ENCODE measurements at regions not wholly inside any gene's neighbourhood (a gene's known extent, or its start where the extent isn't known, plus 50 kb on each side); places are given as distances from the start of the nearest gene placed in this dataset.

GRCh38 chr17:36813957-36814563, 123.2 kb upstream of the LHX1 start:
- H3K4me3 ChIP-seq (ENCODE audit: control insufficient read depth, low read depth, low read length) = no peak overlapping the region
- no peak for TF ChIP-seq CTCF (conservative IDR thresholded peaks at IDR 0.05; ENCODE audit: control insufficient read depth, insufficient read depth, low read depth, low read length)
- no peak for DNase-seq (ENCODE audit: low read depth)

- H3K4me3 ChIP-seq (ENCODE audit: control insufficient read depth, low read depth, low read length) = no peak overlapping the region
- no peak for DNase-seq (ENCODE audit: low read depth)
- TF ChIP-seq CTCF (conservative IDR thresholded peaks at IDR 0.05; ENCODE audit: control insufficient read depth, insufficient read depth, low read depth, low read length) = no peak
Measured at GRCh38 chr17:36814958-36815357, 122.3 kb upstream of the LHX1 start.

DNA sequence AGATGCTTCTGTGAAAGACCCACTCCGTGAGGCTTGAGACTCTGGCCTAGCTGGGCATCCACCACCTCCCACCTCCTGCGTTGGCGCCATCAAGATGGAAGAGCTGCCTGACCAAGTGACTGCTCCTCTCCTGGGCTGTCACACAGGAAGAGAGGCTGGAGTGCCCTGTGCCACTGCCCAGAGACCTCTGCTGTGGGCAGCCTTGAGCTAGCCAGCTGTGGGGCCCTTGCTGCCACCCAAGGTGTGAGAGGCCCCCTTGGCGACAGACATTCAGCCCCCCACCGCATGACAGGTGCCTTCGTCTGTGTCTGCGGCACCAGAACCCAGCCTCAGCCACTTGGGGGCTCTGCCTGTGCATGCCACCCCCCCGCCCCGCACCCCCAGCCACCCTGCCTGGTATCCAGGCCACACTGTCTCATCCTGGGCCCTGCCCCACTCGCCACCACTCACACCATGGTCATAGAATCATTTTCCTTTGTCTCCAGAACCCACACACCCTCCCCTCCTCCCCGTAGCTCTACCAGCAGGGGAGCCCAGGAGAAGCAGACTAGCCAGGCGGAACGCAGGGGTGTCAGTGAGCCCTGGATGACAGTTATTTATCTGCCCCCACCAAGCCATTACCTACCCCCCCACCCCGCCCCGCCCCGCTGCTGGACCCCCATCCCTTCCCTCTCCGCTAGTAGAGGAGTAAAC, 120.9 kb upstream of the LHX1 start:
- TF ChIP-seq CTCF (conservative IDR thresholded peaks at IDR 0.05; ENCODE audit: control insufficient read depth, insufficient read depth, low read depth, low read length) = no peak
- H3K4me3 ChIP-seq (ENCODE audit: control insufficient read depth, low read depth, low read length) = no peak overlapping the region
- DNase-seq (ENCODE audit: low read depth) = no peak

GRCh38 chr17:36816907-36817288, 120.4 kb upstream of the LHX1 start:
- no peak for TF ChIP-seq CTCF (conservative IDR thresholded peaks at IDR 0.05; ENCODE audit: control insufficient read depth, insufficient read depth, low read depth, low read length)
- DNase-seq (ENCODE audit: low read depth) = no peak
- H3K4me3 ChIP-seq (ENCODE audit: control insufficient read depth, low read depth, low read length) = no peak overlapping the region

DNA sequence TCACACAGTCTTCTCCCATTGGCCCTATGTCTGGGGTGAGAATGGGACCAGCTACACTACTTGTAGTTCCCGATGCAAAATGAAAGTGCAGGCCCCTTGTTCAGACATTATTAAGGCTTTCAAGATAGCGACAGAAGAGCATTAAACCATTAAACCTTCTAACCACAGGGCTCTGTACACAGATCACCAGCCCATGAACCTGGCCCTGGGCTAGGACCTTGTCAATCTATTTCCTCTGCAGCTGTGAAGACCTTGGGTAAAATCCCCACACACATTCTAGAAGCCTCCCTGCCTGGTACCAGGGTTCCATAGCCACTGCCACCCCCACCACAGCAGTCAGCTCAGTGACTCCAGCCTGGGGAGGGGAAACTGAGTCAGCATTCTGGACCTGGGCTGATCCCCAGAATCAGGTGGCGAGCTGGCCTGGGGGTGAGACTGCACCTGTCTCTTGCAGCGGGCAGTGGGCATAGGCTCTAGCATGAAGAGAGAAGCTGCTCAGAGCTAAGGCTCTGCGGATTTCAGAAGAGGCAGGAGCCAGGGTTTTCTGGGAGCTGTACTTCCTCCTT, 119.7 kb upstream of the LHX1 start:
- no peak for DNase-seq (ENCODE audit: low read depth)
- TF ChIP-seq CTCF (conservative IDR thresholded peaks at IDR 0.05; ENCODE audit: control insufficient read depth, insufficient read depth, low read depth, low read length) = no peak
- H3K4me3 ChIP-seq (ENCODE audit: control insufficient read depth, low read depth, low read length) = no peak overlapping the region

- DNase-seq (ENCODE audit: low read depth) = no peak
- H3K4me3 ChIP-seq (ENCODE audit: control insufficient read depth, low read depth, low read length) = no peak overlapping the region
- no peak for TF ChIP-seq CTCF (conservative IDR thresholded peaks at IDR 0.05; ENCODE audit: control insufficient read depth, insufficient read depth, low read depth, low read length)
Measured at GRCh38 chr17:36818134-36818825, 119.0 kb upstream of the LHX1 start.

Data from fibroblast of mammary gland (primary cell).